Gastrocnemius medialis (tissue), 4 donors: ENCODE measurements at regions not wholly inside any gene's neighbourhood (a gene's known extent, or its start where the extent isn't known, plus 50 kb on each side); places are given as distances from the start of the nearest gene placed in this dataset.

Experiments used
- CTCF ChIP-seq, 5 experiments: fragments of 450-650 bp in 3 of 5; fragments of 200-600 bp in 2 of 5; sonication (generic) in 2 of 5; IDR thresholded peaks in 4 of 5; conservative IDR thresholded peaks in 1 of 5; 1 replicate in 4 of 5; 2 replicates in 1 of 5; pipeline ENCODE4 v1.5.1; 2016 to 2019; ENCODE audit warnings: antibody characterized with exemption in 5 of 5, mild to moderate bottlenecking in 3 of 5, moderate library complexity in 3 of 5
- POLR2A ChIP-seq, 2 donors: fragments of 450-650 bp; IDR thresholded peaks; one replicate each; pipeline ENCODE4 v1.6.1; 2017; ENCODE audit warnings: antibody characterized with exemption in 2 of 2, mild to moderate bottlenecking in 2 of 2, moderate library complexity in 2 of 2

GRCh38 chr10:8173866-8174243, 119.4 kb downstream of the GATA3 start:
- no peak for TF ChIP-seq CTCF (IDR thresholded peaks at IDR 0.05 in 4 of 5, conservative IDR thresholded peaks at IDR 0.05 in 1 of 5)
- no peak for TF ChIP-seq POLR2A (IDR thresholded peaks at IDR 0.05)
